ENCODE measurements at regions not wholly inside any gene's neighbourhood (a gene's known extent, or its start where the extent isn't known, plus 50 kb on each side); places are given as distances from the start of the nearest gene placed in this dataset.

DNA sequence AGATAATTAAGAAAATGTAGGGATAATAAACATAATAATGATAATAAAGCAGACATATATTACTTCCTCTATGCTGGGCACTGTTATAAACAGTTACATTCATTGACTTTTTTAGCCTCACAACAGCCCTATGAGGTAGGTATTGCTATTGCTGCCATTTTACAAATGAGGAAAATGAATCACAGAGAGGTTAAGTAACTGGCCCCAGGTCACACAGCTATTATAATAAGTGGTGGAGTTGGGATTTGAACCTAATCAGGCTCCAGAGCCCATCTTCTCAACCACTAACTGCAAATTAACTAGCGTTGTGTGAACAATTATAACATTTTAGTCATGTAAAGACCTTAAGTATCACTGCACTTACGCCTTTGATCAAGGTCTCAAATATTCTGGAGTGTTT is 62.5 kb upstream of the PIK3CG start:
- TF ChIP-seq, protein P1, sequence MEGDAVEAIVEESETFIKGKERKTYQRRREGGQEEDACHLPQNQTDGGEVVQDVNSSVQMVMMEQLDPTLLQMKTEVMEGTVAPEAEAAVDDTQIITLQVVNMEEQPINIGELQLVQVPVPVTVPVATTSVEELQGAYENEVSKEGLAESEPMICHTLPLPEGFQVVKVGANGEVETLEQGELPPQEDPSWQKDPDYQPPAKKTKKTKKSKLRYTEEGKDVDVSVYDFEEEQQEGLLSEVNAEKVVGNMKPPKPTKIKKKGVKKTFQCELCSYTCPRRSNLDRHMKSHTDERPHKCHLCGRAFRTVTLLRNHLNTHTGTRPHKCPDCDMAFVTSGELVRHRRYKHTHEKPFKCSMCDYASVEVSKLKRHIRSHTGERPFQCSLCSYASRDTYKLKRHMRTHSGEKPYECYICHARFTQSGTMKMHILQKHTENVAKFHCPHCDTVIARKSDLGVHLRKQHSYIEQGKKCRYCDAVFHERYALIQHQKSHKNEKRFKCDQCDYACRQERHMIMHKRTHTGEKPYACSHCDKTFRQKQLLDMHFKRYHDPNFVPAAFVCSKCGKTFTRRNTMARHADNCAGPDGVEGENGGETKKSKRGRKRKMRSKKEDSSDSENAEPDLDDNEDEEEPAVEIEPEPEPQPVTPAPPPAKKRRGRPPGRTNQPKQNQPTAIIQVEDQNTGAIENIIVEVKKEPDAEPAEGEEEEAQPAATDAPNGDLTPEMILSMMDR (IDR thresholded peaks at IDR 0.05; ENCODE audit: low read depth, low read length), result no peak
- TF ChIP-seq EZH2phosphoT487 (IDR thresholded peaks at IDR 0.05; ENCODE audit: low read depth), result no peak
